PFSK-1 (cell line): ENCODE measurements at regions not wholly inside any gene's neighbourhood (a gene's known extent, or its start where the extent isn't known, plus 50 kb on each side); places are given as distances from the start of the nearest gene placed in this dataset.

Source experiments
- POLR2AphosphoS5 ChIP-seq: IDR thresholded peaks from 2 replicates; pipeline ENCODE4 v1.6.1; 2012; ENCODE audit warnings: low read depth, mild to moderate bottlenecking, control low read depth, low read length, moderate library complexity
- SIN3A ChIP-seq: IDR thresholded peaks from 2 replicates; pipeline ENCODE4 v1.6.1; 2012; ENCODE audit warnings: mild to moderate bottlenecking, low read length, moderate library complexity, borderline replicate concordance; ENCODE audit not compliant: insufficient read depth
- TAF1 ChIP-seq: IDR thresholded peaks from 2 replicates; pipeline ENCODE4 v1.6.1; 2012; ENCODE audit warnings: low read length, control low read depth, borderline replicate concordance; ENCODE audit not compliant: insufficient read depth

GRCh38 chr2:2771721-2772411, 440.8 kb upstream of the MYT1L start:
- TF ChIP-seq SIN3A, result no peak
- TF ChIP-seq TAF1, result no peak
- TF ChIP-seq POLR2AphosphoS5, result no peak
